ENCODE measurements at regions not wholly inside any gene's neighbourhood (a gene's known extent, or its start where the extent isn't known, plus 50 kb on each side); places are given as distances from the start of the nearest gene placed in this dataset.

DNA sequence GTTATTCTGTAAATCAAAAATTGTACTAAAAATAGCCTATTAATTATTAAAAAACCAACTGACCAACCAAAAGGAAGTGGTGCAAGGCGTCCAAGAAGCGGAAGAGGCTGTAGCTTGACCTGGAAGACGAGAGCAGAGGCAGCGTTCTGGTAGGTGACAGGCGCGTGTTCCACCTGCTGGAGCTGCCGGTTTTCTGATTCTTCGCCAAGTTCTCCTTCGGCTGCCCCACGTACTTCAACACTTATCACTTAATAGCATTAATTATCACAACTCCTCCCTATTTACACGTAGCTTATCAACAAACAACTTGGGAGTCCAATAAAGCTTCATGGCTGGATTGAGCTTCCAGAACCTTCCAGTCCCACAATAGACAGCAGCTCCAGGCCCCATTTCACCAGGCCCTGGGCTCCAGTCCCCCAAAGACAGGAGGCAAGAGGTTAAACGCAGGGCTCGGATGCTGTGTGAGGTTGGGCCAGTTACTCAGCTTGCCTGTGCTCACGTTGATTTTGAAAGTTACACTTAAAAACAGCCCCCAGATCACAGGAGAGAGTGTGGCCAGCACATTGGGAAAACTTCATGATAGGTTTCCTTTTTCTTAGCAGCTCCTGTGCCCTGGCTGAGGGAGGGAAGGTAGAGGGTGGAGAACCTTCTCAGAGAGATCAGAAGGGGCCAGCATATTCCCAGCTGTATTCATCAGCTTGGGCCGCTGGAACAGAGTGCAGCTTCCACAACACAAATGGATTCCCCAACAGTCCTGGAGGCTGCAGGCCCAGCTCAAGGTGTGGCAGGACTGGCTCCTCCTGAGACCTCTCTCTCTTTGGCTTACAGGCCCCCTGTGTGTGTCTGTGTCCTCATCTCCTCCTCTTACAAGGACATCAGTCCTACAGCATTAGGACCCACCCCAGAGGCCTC lies 54.2 kb upstream of the FGF3 start:
- TF ChIP-seq GATA3 (IDR thresholded peaks at IDR 0.05; ENCODE audit: low read depth, low read length) (no peak), GATA2 (IDR thresholded peaks at IDR 0.05; ENCODE audit: low read depth, low read length) (no peak)
